ENCODE measurements at regions not wholly inside any gene's neighbourhood (a gene's known extent, or its start where the extent isn't known, plus 50 kb on each side); places are given as distances from the start of the nearest gene placed in this dataset.

DNA sequence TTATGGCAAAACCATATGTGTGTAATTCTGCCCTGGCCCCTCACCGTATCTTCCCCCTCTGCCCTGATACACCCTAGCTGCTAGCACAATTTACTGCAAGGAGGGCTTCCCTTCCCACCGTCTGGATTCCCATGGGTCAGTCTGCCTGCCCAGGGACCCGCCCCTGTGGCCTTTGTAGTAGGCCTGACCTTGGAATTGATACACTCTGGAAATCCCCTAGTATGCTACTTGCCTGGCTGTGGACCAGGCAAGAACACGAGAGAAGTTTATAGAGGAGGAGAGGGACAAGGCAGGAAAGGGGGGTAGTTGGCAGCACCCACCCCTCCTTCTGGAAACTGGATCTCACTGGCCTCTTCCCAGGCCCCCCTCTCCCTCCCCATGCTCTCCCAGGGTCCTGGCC, 115.8 kb upstream of the CCL21 start:
- TF ChIP-seq, protein P1, sequence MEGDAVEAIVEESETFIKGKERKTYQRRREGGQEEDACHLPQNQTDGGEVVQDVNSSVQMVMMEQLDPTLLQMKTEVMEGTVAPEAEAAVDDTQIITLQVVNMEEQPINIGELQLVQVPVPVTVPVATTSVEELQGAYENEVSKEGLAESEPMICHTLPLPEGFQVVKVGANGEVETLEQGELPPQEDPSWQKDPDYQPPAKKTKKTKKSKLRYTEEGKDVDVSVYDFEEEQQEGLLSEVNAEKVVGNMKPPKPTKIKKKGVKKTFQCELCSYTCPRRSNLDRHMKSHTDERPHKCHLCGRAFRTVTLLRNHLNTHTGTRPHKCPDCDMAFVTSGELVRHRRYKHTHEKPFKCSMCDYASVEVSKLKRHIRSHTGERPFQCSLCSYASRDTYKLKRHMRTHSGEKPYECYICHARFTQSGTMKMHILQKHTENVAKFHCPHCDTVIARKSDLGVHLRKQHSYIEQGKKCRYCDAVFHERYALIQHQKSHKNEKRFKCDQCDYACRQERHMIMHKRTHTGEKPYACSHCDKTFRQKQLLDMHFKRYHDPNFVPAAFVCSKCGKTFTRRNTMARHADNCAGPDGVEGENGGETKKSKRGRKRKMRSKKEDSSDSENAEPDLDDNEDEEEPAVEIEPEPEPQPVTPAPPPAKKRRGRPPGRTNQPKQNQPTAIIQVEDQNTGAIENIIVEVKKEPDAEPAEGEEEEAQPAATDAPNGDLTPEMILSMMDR (conservative IDR thresholded peaks at IDR 0.05), result no peak
- TF ChIP-seq ZFX (IDR thresholded peaks at IDR 0.05), result no peak

Data from C4-2B (cell line).